NOMO-1 treated with dmso at 0.1 percent for 144 hours (cell line): ENCODE measurements at regions not wholly inside any gene's neighbourhood (a gene's known extent, or its start where the extent isn't known, plus 50 kb on each side); places are given as distances from the start of the nearest gene placed in this dataset.
"Not testable (repeated sequence)": the region's sequence is repeated elsewhere in the genome, so short reads cannot be mapped to it uniquely, and the experiment has no call there.

Source experiments
- DNase-seq: peaks from one replicate; lab custom pipeline; 2025; ENCODE audit not compliant: unreplicated experiment; lab: John Stamatoyannopoulos, UW

DNA sequence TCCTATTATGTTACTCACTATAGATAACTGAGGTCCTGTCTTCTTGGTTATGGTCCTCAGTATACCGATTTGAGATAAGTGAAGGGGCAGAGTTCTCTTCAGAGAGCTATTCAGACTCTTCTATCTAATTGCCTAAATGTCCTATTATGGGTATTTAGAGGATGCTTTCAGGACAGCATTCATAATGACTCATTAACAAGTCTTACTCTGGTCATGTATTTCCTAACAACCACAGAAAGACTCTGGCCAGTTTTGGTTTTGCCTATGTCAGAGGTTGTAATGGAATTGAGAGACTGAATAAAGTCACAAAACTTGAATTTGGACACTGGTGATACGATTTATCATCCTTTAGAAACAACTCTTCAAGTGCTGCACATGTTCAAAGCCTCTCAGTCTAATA, 1233.0 kb downstream of the JRKL start:
- no peak for DNase-seq

DNA sequence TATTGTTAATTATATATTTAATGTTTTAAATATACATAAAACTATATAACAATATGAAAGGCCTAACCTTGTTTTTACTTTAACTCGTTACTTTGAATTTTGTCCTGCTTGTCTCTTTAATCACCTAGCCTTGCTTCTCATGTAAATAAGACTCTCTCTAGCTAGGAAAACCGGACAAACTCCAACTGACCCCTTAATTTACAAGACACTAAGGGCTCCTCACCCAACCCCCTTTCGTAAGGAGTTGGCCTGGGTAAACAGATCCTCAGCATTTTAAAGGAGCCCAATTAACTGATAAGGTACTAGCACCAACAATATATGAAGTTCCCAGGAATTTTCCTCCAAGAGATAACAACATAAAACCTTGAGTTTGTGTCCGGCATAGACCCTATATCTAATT, 1246.9 kb downstream of the JRKL start:
- not testable (repeated sequence) for DNase-seq

DNA sequence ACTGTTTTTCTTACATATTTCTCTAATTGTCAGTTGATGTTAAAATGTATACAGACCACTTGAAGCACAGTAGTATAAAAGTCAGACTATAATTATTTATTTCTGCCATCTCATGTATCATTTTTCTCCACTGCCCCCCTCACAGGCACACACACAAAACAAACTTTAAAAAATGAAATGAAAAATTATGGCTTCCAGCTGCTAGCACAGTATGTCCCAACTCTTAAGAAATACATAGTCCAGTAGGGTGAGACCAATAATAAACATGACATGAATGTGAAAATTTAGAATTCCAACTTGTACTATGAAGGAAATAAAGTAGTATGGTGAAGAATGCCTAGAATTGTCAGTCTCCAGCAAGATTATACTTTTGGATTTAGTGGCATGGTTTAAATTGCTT, 1247.9 kb downstream of the JRKL start:
- no peak for DNase-seq

DNA sequence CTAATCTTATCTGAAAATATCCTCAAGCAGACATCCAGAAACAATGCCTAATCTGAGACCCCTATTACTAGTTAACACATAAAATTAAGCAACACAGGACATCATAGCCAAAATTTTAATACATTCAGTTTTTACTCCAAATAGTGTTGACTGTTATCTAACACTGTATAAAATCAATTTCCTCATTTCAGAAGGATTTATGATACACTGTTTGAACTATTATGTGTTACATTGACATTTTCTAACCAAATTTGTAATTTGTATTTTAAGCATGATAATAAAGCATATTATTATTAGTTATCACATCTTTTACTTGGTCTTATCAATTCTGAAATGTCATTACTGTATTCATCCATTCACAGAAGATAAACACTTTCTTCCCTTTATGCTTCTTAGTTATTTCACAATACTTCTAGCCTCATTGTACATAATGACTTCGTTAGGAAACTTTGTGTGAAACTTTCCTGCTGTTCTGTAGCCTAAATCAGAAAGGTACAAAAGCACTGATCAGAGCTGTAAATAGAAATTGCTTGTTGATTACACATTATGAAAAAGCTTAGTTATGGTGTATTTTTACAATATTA, 1248.9 kb downstream of the JRKL start:
- no peak for DNase-seq

- DNase-seq = no peak
Observed at GRCh38 chr11:97641988-97642387, 1252.2 kb downstream of the JRKL start.

DNA sequence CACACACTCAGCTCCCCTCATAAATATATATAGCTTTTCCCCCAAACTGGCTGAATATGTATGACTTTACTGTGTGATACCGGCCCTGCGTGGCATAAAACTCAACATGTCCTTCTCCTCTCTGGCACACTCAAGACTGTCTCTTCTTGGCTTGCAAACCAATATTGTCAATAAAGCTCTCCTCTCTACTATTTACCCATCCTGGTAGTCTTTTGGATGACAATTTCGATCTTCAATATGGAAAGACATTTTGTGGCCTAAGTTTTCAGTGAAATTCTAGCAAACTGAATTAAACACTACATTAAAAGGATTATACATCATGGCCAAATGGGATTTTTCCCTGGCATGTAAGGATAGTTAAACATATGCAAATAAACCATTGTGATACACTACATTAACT, 1255.9 kb downstream of the JRKL start:
- DNase-seq = no peak

DNA sequence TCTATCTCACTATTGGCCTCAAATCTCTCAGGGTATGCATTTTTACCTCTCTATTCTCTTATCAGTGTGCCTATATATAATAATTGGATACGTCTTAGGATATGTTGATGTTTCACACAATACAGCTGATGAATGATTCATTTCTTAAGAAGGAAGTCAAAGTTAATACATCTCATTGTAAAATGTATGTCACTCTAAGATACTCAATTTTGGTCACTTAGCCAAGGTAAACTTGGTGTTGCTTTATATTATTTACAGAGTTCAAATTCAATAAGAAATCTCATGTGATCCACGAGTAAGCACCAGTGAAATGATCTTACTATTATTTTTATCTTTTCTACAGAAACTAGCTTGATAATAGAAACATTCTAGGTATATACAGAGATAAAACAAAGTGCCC, 1266.5 kb downstream of the JRKL start:
- no peak for DNase-seq

- DNase-seq = no peak
Observed at GRCh38 chr11:97657852-97658251, 1268.0 kb downstream of the JRKL start.

DNA sequence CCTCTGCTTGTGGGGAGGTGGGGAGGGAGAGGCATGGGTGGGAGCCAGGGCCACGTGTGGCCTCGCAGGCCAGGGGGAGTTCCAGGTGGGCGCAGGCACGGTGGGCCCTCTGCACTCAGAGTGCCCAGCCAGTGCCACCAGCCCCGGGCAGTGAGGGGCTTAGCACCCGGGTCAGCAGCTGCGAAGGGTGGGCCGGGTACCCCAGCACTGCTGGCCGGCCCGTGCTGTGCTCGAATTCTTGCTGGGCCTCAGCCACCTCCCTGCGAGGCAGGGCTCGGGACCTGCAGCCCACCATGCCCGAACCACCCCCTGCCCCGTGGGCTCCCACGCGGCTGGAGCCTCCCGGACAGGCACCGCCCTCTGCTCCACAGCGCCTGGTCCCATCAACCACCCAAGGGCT, 1277.2 kb downstream of the JRKL start:
- DNase-seq = no peak

- DNase-seq = no peak
Observed at GRCh38 chr11:97683733-97684132, 1293.9 kb downstream of the JRKL start.

GRCh38 chr11:97684486-97685439, 1295.0 kb downstream of the JRKL start:
- DNase-seq = no peak

DNA sequence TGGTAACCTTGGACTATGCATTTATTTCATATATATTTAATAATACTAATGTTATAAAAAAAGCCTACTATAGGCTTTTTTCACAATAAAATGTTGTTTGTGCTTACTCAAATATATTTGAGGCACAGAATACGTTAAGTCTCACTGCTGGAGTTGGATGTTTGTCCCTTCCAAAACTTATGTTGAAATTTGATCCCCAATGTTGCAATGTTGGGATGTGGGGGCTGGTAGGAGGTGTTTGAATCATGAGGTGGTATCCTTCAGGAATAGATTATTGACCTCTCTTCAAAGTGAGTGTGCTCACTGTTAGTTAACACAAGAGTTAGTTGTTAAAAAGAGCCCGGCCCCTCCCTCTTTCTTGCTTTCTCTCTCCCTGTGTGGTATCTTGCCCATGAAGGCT, 1295.9 kb downstream of the JRKL start:
- no peak for DNase-seq

DNA sequence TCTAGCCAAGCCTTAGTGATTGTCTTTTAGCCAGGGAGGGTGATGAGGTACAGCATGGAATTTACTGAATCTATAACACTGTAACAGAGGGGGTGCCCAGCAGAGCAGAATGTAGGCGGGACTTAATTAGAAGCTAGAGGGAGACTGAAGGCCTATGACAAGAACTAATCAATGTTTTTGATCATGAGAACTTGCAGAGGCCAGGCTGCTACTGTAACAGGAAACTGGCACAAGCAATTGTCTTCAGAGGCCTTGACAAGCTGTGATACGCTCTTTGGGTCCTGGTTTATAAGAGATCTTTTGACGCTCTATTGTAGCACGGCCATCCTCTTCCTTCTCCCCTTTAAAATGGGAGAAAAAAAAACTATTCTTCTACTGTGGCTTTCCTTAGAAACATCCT, 1297.3 kb downstream of the JRKL start:
- no peak for DNase-seq

DNA sequence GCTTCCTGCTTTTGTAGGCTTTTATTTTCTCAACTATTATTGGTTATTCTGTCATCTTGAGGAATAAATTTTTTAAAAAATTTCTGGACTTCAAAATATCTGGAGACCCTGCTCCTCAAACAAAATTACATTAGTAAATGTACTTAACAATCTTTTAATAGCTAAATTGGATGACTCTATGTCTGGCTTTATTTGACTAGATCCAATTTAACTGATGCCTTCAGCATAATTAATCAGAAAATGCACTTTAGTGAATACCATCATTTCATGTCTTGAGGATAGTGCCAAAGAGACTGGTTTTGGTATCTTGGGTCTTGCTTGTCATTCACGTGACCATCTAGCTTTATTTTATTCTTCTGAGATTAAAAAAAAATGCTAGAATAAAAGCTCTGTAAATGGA, 1301.2 kb downstream of the JRKL start:
- DNase-seq = no peak

- no peak for DNase-seq
Observed at GRCh38 chr11:97702951-97703350, 1313.1 kb downstream of the JRKL start.

GRCh38 chr11:97703851-97704250, 1314.0 kb downstream of the JRKL start:
- no peak for DNase-seq

DNA sequence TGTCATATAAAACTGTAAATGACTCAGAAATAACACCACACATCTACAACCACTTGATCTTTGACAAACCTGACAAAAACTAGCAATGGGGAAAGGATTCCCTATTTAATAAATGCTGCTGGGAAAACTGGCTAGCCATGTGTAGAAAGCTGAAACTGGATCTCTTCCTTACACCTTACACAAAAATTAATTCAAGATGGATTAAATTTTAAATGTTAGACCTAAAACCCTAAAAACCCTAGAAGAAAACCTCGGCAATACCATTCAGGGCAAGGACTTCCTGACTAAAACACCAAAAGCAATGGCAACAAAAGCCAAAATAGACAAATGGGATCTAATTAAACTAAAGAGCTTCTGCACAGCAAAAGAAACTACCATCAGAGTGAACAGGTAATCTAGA, 1315.3 kb upstream of the CNTN5 start:
- DNase-seq = not testable (repeated sequence)

- no peak for DNase-seq
Observed at GRCh38 chr11:97717922-97718321, 1302.8 kb upstream of the CNTN5 start.

DNA sequence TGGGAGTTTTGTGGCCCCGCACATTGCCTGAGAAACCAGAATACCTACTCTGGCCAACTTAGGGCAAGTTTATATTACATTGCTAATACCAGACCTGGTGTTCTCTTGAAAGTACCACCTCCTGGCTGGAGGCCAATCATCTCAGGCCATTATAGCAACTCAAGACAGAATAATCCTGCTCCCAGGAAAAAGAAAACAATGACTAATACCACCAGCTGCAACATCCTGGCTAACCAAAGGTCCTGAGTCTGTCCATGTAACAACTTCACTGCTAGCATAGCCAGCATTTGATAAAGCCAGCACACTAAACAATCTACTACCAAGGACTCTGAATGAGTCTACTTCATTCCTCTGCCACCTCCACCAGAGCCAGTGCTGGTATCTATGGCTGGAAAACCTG, 1298.7 kb upstream of the CNTN5 start:
- DNase-seq = no peak

- DNase-seq = no peak
Observed at GRCh38 chr11:97722721-97723120, 1298.0 kb upstream of the CNTN5 start.

DNA sequence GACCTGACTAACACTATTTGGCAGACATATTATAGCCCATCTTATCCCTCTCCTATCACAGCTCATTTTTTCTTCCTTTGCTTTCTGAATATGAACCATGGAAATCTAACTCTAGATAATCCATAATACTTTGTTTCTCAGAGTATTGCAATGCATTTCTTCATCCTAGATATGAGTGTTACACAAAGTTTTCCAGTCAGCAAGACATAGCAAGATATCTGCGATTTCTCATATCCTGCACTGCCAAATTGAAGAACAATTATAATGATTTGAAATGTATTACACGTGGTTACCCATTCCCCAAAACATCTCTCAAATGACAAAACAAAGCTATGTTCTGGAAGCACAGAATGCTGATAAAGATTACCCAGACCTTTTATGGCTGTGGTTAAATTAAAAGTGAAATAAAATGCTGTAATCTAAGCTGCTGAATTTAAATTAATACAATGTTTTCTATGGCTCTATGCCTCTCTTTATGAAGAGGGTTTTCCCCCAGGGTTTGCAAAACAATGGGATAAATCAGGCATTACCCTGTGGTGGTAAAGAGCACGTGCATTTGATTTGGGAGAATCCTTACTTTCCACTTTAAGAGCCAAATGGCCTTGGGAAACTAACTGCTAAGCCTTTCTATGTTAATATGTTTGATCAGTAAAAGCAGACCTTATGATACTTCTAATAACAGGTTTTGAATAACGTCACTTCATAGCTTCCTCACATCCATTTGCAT, 1291.0 kb upstream of the CNTN5 start:
- no peak for DNase-seq
